SU-DHL-6 (cell line): ENCODE measurements at regions not wholly inside any gene's neighbourhood (a gene's known extent, or its start where the extent isn't known, plus 50 kb on each side); places are given as distances from the start of the nearest gene placed in this dataset.

Source experiments
- H2AFZ ChIP-seq: fragments of 200-600 bp; sonication (generic); 2 replicates; pipeline ENCODE4 v1.6.1; 2014; ENCODE audit warnings: low read depth, mild to moderate bottlenecking, moderate library complexity, mixed read lengths, antibody characterized with exemption, low read length; ENCODE audit not compliant: severe bottlenecking
- H3F3A ChIP-seq: fragments of 200-600 bp; shearing (Covaris generic); 2 replicates; pipeline ENCODE4 v1.6.0; 2016; ENCODE audit warnings: antibody characterized with exemption, mild to moderate bottlenecking; ENCODE audit not compliant: insufficient read depth
- H3K27ac ChIP-seq: fragments of 200-600 bp; sonication (generic); 2 replicates; pipeline ENCODE4 v1.5.1; 2016; ENCODE audit warnings: low read depth, mild to moderate bottlenecking, low read length, moderate library complexity, mixed read lengths
- H3K27me3 ChIP-seq: fragments of 200-600 bp; sonication (generic), shearing (Covaris generic); 2 replicates; pipeline ENCODE4 v1.6.0; 2014; ENCODE audit warnings: mild to moderate bottlenecking, low read length
- H3K36me3 ChIP-seq: fragments of 200-600 bp; sonication (generic); 2 replicates; pipeline ENCODE4 v1.6.1; 2014; ENCODE audit warnings: mild to moderate bottlenecking, low read length, mixed read lengths
- H3K4me2 ChIP-seq: fragments of 300-600, 200-600 bp; shearing (Covaris generic), sonication (generic); 2 replicates; pipeline ENCODE4 v1.6.0; 2014; ENCODE audit warnings: low read length, low read depth, mild to moderate bottlenecking; ENCODE audit not compliant: poor library complexity, severe bottlenecking
- H3K4me3 ChIP-seq: fragments of 200-600 bp; sonication (generic); 2 replicates; pipeline ENCODE4 v1.5.1; 2014; ENCODE audit warnings: antibody characterized with exemption, low read length, mild to moderate bottlenecking, mixed read lengths; ENCODE audit not compliant: insufficient read depth, poor library complexity, severe bottlenecking
- H3K79me2 ChIP-seq: fragments of 200-600 bp; sonication (generic); 2 replicates; pipeline ENCODE4 v1.6.1; 2014; ENCODE audit warnings: mild to moderate bottlenecking, low read length, moderate library complexity; ENCODE audit not compliant: insufficient read depth
- H3K9ac ChIP-seq: fragments of 200-600 bp; sonication (generic); 2 replicates; pipeline ENCODE4 v1.7.0; 2014; ENCODE audit warnings: mild to moderate bottlenecking, low read length
- H3K9me2 ChIP-seq: fragments of 200-600 bp; sonication (generic); replicated peaks from 2 replicates; pipeline ENCODE4 v1.6.1; 2014; ENCODE audit warnings: low read length; ENCODE audit not compliant: insufficient read depth
- H3K9me3 ChIP-seq: fragments of 200-600 bp; sonication (generic); 2 replicates; pipeline ENCODE4 v1.6.1; 2014; ENCODE audit warnings: low read length, mixed read lengths; ENCODE audit not compliant: insufficient read depth
- H4K20me1 ChIP-seq: fragments of 200-600 bp; sonication (generic); 2 replicates; pipeline ENCODE4 v1.6.1; 2014; ENCODE audit warnings: low read depth, mild to moderate bottlenecking, antibody characterized with exemption, low read length, moderate library complexity, mixed read lengths
- CTCF ChIP-seq: fragments of 200-600 bp; sonication (generic); IDR thresholded peaks from one replicate; pipeline ENCODE4 v1.5.1; 2017; ENCODE audit warnings: antibody characterized with exemption, mild to moderate bottlenecking, low read length, moderate library complexity; ENCODE audit not compliant: insufficient read depth, poor library complexity, severe bottlenecking
- EZH2phosphoT487 ChIP-seq: fragments of 200-600 bp; sonication (generic), shearing (Covaris generic); conservative IDR thresholded peaks from 2 replicates; pipeline ENCODE4 v1.6.1; 2018; ENCODE audit warnings: mild to moderate bottlenecking, antibody characterized with exemption, low read length, moderate library complexity, mixed read lengths

DNA sequence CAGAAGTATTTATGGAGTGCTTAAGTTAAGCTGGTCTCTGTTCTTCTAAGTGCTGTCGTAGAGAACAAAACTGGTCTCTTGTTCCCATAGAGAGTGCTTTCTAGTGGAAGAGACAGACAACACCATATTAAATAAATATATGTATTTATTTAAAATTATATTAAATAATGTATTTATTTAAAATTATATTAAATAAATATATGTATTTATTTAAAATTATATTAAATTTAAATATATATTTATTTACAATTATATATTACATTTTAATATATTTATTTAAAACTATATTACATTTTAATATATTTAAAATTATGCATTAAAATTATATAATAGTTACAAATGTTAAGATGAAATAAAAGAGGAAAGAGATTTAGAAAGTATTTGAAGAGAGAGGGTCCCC, 175.5 kb upstream of the OLFM3 start:
- H3K36me3 ChIP-seq, result no peaks in the 10 kb centered on the region

DNA sequence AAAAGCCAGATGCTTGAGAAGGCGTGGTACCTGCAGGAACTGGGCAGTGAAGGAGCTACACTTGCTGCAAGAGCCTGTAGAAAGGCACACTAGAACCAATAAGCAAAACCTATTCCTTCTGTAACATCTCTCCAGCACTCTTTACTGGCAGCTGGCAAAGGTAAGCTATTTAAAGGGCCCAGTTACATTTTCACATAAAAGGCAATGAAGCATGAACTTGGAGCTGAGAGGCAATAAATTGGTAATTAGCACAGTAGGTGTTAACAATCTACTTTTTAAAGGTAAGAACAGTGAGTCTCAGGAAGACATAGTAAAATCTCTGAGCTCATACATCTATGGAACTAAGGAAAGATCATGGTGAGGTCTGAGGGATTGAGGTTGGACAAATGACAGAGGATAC, 167.1 kb upstream of the OLFM3 start:
- no peak overlapping the region for H2AFZ ChIP-seq
- H3K79me2 ChIP-seq, result no peaks in the 10 kb centered on the region

More for the DNA sequence above, 175.5 kb upstream of the OLFM3 start:
- H2AFZ ChIP-seq, result no peak overlapping the region
- H3K9me3 ChIP-seq, result no peaks in the 10 kb centered on the region
- H3K4me2 ChIP-seq, result no peak overlapping the region
- no peaks in the 10 kb centered on the region for H3K27me3 ChIP-seq
- no peaks in the 10 kb centered on the region for H4K20me1 ChIP-seq
- TF ChIP-seq CTCF (no peak), EZH2phosphoT487 (no peak)
- no peaks in the 10 kb centered on the region for H3F3A ChIP-seq
- H3K79me2 ChIP-seq, result no peaks in the 10 kb centered on the region
- H3K9ac ChIP-seq, result no peak overlapping the region
- no peak overlapping the region for H3K4me3 ChIP-seq
- H3K27ac ChIP-seq, result no peak overlapping the region
- H3K9me2 ChIP-seq, result no peaks in the 10 kb centered on the region

DNA sequence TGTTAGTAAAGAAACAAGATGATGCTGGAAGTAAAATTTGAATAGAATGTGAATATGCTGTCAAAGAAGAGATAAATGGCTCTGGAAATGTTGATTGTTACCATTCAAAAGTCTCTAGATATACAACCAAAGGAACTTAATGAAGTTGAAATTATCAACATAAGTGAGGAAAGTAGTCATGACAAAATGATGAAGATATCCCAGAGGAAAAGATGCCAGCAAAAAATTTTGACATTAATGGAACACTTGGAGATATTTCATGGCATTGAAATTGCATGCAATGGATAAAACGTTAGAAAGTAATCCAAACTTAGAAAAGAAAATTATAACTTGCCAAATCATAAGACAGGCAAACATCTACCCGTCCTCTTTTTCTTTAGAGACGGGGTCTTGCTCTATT, 154.5 kb upstream of the OLFM3 start:
- Histone ChIP-seq H3K27ac (no peak overlapping the region), H3K4me2 (no peak overlapping the region), H3F3A (no peaks in the 10 kb centered on the region), H3K9me3 (no peaks in the 10 kb centered on the region), H3K4me3 (no peak overlapping the region), H3K27me3 (no peaks in the 10 kb centered on the region), H2AFZ (no peak overlapping the region), H3K79me2 (no peaks in the 10 kb centered on the region), H3K9ac (no peak overlapping the region), H3K9me2 (no peaks in the 10 kb centered on the region), H3K36me3 (no peaks in the 10 kb centered on the region), H4K20me1 (no peaks in the 10 kb centered on the region)
- TF ChIP-seq CTCF, result no peak
- no peak for TF ChIP-seq EZH2phosphoT487

More for the DNA sequence above, 167.1 kb upstream of the OLFM3 start:
- Histone ChIP-seq H3K27ac (no peak overlapping the region), H4K20me1 (no peaks in the 10 kb centered on the region), H3F3A (no peaks in the 10 kb centered on the region), H3K27me3 (no peaks in the 10 kb centered on the region), H3K36me3 (no peaks in the 10 kb centered on the region), H3K4me2 (no peak overlapping the region), H3K9me2 (no peaks in the 10 kb centered on the region), H3K9me3 (no peaks in the 10 kb centered on the region), H3K4me3 (no peak overlapping the region), H3K9ac (no peak overlapping the region)
- no peak for TF ChIP-seq CTCF
- no peak for TF ChIP-seq EZH2phosphoT487
